ENCODE measurements at regions not wholly inside any gene's neighbourhood (a gene's known extent, or its start where the extent isn't known, plus 50 kb on each side); places are given as distances from the start of the nearest gene placed in this dataset.
A peak's percentile ranks its signal among the peaks of the same experiment; 100 is the strongest.

DNA sequence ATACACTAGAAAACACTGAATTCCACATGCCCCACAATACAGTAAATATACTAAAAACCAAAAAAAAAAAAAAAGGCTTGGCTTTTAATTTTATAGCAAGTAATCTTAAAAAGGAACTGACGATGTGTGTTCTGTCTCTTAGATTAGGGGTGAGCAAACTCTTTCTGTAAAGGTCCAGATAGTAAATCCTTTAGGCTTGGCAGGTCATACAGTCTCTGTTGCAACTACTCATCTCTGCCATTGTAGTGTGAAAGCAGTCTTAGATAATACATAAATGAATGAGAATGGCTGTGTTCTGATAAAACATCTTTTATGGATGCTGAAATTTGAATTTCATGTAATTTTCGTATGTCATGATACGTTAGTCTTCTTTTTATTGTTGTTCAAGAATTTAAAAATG lies 150.2 kb downstream of the SLC30A10 start:
- DNase-seq (ENCODE audit: insufficient read length, low spot score) = no peak
- no peak for FAIRE-seq

DNA sequence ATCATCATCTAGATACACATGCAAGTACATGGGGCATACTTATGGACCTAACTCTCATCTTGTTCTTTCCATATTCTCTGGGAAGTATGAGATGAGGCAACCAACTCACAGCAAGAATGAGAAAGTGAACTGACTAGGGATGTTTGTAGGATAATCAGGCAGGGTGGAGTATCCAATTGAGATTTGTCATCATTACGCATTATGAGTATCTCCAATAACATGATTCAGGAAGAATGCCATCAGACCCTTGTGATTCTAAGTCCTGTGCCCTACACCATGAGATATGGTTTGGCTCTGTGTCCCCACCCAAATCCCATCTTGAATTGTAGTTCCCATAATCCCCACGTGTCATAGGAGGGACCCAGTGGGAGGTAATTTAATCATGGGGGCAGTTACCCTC lies 154.0 kb downstream of the SLC30A10 start:
- no peak for DNase-seq (ENCODE audit: insufficient read length, low spot score)
- FAIRE-seq = no peak

DNA sequence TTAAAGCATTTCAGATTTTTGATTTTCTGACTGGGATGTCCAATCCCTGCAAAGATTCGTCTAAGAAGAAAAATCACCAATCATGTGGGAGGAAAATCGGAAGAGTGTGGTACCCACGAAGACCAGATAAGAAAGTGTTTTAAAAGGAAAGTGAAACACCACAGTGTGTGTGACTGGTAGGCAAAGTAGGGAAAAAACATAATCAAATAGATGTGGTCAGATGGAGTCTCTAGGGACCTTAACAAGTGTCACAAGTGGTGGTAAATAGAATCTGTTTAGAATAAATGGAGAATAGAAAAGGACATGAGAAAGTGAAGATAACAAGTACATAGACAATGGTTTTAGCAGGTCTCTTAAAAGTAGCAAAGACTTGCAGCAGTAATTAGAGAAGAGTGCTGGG lies 154.6 kb downstream of the SLC30A10 start:
- DNase-seq (ENCODE audit: insufficient read length, low spot score) (no peak), FAIRE-seq (no peak)

DNA sequence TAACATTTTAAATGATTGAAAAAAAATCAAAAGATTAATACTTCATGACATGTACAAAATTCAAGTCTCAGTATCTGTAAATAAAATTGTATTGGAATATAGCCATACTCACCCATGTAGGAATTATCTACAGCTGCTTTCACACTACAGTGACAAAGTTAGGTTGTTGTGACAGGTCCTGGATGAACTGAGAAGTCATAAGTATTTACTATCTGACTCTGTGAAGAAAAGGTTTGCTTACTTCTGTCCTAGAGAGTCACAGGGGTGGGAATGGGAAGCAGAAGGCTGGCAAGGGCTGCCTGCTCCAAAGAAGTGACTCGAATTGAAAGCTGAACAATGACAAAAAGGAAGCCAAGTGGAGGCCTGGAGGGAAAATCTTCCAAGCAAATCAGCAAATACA lies 155.2 kb downstream of the SLC30A10 start:
- DNase-seq (ENCODE audit: insufficient read length, low spot score) = no peak
- FAIRE-seq = no peak

- no peak for DNase-seq (ENCODE audit: insufficient read length, low spot score)
- peak; percentile 48 for FAIRE-seq
These were observed 155.9 kb downstream of the SLC30A10 start for GRCh38 chr1:219772265-219773036.

DNA sequence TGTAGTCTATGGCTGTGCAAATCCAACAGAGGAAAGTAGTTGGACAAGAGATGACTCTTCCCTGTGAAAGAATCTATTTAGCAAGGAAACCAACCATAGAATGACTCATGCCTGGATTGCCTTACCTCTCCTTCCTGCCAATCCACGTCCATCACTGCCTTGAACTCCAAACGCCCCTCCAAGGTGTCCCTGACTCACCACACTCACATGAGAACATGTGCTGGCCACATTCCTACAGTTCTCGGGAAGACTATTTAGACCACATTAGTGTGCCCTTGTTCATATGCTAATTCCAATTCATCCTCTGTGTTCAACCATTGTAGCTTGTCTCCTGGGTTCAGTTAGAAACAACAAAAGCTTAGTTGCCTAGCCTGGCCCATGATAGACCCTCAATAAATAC lies 157.3 kb downstream of the SLC30A10 start:
- DNase-seq (ENCODE audit: insufficient read length, low spot score) = peak; percentile 59
- FAIRE-seq = peak; percentile 82

- FAIRE-seq (no peak), DNase-seq (ENCODE audit: insufficient read length, low spot score) (no peak)
These were observed 150.4 kb upstream of the ZC3H11B start for GRCh38 chr1:219763321-219763720.

GRCh38 chr1:219761208-219761860 lies 148.4 kb upstream of the ZC3H11B start:
- FAIRE-seq = no peak
- DNase-seq (ENCODE audit: insufficient read length, low spot score) = no peak

DNA sequence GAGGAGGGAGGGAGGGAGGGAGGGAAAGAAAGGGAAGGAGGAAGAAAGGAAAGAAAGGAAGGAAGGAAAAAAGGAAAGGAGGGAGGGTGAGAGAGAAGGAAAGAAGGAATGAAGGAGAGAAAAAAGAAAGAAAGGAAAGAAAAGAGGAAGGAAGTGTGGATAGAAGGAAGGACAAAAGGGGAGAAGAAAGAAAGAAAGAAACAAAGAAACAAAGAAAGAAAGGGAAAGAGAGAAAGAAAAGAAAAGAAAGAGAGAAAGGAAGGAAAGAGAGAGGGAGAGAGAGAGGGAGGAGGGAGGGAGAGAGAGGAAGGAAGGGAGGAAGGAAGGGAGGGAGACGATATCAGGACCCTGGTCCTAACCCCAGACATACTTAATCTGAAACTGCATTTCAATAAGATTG lies 146.2 kb upstream of the ZC3H11B start:
- FAIRE-seq (no peak), DNase-seq (ENCODE audit: insufficient read length, low spot score) (no peak)

DNA sequence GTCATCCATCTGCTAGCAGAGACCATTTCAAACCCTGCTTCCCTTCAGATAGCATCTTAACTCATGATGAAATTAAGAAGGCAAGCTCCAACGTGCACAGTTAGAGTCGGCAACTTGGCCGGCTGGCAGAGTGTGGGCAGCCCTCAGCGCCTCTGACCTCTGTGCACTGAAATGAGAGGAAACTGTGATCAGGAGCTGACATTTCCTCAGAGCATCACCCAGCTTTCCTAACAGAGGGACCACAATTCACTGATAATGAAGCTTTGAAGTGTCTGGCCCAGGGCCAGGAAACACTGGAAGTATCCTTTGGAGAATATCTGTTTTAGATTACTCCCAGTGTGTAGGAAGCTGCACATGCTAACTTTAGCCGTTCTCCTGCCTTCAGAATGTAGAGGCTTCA lies 145.0 kb upstream of the ZC3H11B start:
- FAIRE-seq = no peak
- DNase-seq (ENCODE audit: insufficient read length, low spot score) = no peak

- DNase-seq (ENCODE audit: insufficient read length, low spot score) (no peak), FAIRE-seq (no peak)
These were observed 142.3 kb upstream of the ZC3H11B start for GRCh38 chr1:219755234-219755633.

DNA sequence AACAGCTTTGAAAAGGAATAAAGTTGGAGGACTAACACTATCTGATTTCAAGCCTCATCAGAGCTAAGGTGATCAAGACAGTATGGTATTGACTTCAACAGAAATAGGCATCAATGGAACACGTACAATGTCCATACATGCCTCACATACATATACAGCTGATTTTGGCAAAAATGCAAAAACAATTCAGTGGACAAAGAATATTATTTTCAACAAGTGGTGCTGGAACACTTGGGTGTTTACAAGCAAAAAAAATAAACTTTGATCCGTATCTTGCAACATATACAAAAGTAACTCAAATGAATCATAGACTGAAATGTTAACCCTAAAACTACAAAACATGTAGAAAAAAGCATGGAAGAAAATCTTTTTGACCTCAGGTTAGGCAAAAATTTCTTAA lies 141.9 kb upstream of the ZC3H11B start:
- DNase-seq (ENCODE audit: insufficient read length, low spot score) (no peak), FAIRE-seq (no peak)

DNA sequence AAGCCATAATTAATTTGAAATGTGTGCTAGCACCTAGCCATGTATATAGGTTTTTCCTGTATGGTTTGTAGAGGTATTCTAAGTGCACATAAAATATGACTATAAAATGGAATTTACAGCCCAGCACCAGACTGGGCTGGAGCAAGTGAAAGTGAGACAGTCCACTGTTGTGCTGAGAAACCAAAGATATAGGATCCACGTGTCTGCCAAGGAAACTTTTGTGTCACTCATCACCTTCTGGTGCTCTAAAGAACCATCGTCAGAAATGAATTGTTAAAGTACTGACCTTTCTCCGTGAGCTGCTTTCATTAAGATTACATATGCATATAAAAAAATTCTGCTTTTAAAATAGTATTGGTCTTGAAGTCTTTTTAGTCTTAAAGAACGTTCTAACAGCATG lies 141.0 kb upstream of the ZC3H11B start:
- FAIRE-seq = no peak

GRCh38 chr1:219752645-219753044 lies 139.7 kb upstream of the ZC3H11B start:
- FAIRE-seq = no peak

More for the DNA sequence above, 141.0 kb upstream of the ZC3H11B start:
- DNase-seq (ENCODE audit: insufficient read length, low spot score) = no peak

GRCh38 chr1:219751870-219752507 lies 139.1 kb upstream of the ZC3H11B start:
- FAIRE-seq (no peak), DNase-seq (ENCODE audit: insufficient read length, low spot score) (no peak)

More at GRCh38 chr1:219752645-219753044, 139.7 kb upstream of the ZC3H11B start:
- DNase-seq (ENCODE audit: insufficient read length, low spot score) = no peak

GRCh38 chr1:219749370-219749769 lies 136.5 kb upstream of the ZC3H11B start:
- no peak for FAIRE-seq
- DNase-seq (ENCODE audit: insufficient read length, low spot score) = no peak

DNA sequence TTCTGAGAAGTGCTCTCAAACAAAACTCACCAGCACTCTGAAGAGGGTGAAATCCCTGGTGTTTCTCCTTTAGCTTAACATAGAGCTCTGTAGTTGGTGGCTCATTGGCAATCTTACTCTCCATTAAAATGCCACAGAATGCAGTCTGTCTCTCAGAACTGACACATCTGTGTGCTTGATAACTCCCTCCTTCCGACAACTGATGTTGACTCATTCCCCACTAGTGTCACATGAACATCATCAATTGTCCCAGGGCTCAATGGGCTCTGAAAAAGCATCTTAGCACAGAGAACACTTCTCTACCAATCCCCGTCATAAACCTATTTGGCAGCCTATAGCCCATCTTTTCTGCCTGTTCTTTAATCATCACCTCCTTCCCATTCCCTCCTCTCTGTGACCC lies 133.2 kb upstream of the ZC3H11B start:
- DNase-seq (ENCODE audit: insufficient read length, low spot score) = no peak
- FAIRE-seq = no peak

DNA sequence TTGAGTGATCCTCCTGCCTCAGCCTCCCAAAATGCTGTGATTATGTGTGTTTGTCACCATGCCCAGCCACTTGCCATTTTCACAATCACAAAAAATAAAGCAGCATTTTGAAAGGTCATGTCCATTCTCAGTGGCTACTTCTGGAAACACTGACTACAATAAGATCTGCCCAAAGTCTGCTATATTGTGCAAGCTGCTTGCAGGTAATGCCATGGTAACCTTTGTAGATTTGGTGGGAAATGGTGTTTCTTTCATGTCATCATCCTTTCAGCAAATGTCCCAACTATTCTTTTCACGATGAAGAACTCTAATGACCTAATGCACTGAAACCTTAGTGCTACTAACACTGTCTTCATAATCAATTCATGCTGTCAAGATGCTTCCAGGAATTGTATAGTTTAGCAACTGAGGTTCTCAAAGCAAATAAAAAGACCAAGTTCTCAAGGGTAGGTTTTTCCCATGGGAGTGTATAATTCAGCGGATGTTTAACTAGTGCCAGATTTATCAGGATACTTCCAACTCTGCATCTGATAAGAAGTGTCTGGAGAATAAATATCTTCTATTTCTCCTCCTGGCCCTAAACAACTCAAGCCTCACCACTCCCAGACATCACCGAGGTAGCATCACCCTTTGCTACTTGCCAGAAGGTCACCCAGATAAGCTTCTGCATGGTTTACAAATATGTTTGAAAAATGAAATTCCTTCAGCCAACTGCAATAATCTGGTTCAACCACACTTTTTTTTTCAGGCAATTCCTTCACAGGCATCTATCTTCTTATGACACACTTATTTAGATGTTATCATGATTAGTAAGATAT lies 132.0 kb upstream of the ZC3H11B start:
- no peak for FAIRE-seq
- DNase-seq (ENCODE audit: insufficient read length, low spot score) = no peak

DNA sequence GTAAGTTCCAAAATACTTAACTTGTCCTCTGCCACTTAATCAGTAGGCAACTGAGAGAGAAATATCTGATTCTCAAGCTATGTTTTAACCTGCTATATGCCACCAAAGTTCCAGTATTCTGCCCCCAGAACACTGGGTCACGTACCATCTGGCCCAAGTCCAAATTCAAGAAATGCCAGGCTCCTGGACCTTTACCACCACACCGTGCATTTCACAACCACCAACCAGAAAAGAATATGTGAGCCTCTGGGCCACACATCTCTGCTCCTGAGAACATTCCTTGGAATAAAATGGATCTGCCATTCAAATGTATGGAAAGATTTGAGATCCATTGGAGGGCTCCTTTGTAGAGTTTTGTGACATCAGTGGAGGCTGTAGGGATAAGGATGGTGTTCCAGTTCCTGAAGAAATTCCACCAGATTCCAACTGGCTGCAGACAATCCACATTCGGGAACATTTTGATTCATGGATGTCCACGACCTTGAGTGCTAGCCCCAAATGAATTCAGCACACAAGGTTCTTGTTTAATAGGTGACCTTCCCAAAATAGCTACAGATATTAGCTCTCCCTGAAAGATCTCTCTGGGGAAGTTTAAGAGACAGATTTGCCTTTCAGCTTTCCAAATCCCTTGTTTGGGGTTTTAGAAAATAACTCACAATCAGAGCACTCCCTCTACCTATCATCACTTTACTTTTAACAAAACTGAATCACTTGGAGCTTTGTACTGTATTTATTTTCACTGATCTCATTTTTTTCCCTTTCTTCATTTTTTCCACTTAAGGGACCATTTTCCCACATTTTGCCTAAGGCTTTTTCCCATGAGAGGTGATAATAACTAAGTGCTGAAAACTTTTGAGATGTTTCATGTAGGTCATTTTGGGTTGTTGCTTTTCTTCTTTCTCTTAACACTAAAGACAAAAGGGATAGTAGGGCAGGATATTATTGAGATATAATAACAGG lies 128.4 kb upstream of the ZC3H11B start:
- no peak for FAIRE-seq
- DNase-seq (ENCODE audit: insufficient read length, low spot score) = no peak

Data from HTR-8/SVneo (cell line).